Stomach smooth muscle (tissue), 2 donors: ENCODE measurements at regions not wholly inside any gene's neighbourhood (a gene's known extent, or its start where the extent isn't known, plus 50 kb on each side); places are given as distances from the start of the nearest gene placed in this dataset.

Source experiments
- H3K27ac ChIP-seq: one replicate; pipeline ENCODE4 v1.7.0; 2013; ENCODE audit warnings: mild to moderate bottlenecking, low read length, inconsistent platforms
- H3K27me3 ChIP-seq, 2 donors: one replicate each; pipeline ENCODE4 v1.7.0; 2013; ENCODE audit warnings: low read length in 2 of 2; ENCODE audit not compliant: insufficient read depth in 2 of 2, control insufficient read depth in 1 of 2
- H3K36me3 ChIP-seq, 2 donors: one replicate each; pipeline ENCODE4 v1.7.0; 2013; ENCODE audit warnings: low read length in 2 of 2; ENCODE audit not compliant: control insufficient read depth in 2 of 2, insufficient read depth in 2 of 2
- H3K4me1 ChIP-seq: one replicate; pipeline ENCODE4 v1.7.0; 2013; ENCODE audit warnings: low read length; ENCODE audit not compliant: control insufficient read depth, insufficient read depth
- H3K4me3 ChIP-seq, 2 donors: one replicate each; pipeline ENCODE4 v1.7.0; 2013; ENCODE audit warnings: low read length in 2 of 2
- H3K9ac ChIP-seq, 2 donors: one replicate each; pipeline ENCODE4 v1.7.0; 2013; ENCODE audit warnings: low read length in 2 of 2, mild to moderate bottlenecking in 1 of 2
- H3K9me3 ChIP-seq, 2 donors: one replicate each; pipeline ENCODE4 v1.7.0; 2013; ENCODE audit warnings: low read length in 2 of 2; ENCODE audit not compliant: control insufficient read depth in 2 of 2
- donor health status: healthy.
- donor health status: Pancreatic carcinoma.

GRCh38 chr1:56025942-56026341 is 553.4 kb downstream of the PLPP3 start:
- H3K9ac ChIP-seq: no peak overlapping the region
- H3K36me3 ChIP-seq: no peaks in the 10 kb centered on the region

GRCh38 chr1:56024155-56024554 is 555.2 kb downstream of the PLPP3 start:
- H3K4me3 ChIP-seq: no peak overlapping the region

More at GRCh38 chr1:56025942-56026341, 553.4 kb downstream of the PLPP3 start:
- no peaks in the 10 kb centered on the region for H3K4me1 ChIP-seq
- no peaks in the 10 kb centered on the region for H3K9me3 ChIP-seq
- H3K27me3 ChIP-seq: no peaks in the 10 kb centered on the region
- H3K4me3 ChIP-seq: no peak overlapping the region
- no peak overlapping the region for H3K27ac ChIP-seq

GRCh38 chr1:56019922-56020321 is 559.4 kb downstream of the PLPP3 start:
- no peak overlapping the region for H3K9ac ChIP-seq
- H3K4me3 ChIP-seq: no peak overlapping the region
- no peak overlapping the region for H3K27ac ChIP-seq
- no peaks in the 10 kb centered on the region for H3K36me3 ChIP-seq
- no peaks in the 10 kb centered on the region for H3K4me1 ChIP-seq
- H3K9me3 ChIP-seq: peaks cover 2 to 3% of the 10 kb centered on the region in 2 donors
- no peaks in the 10 kb centered on the region for H3K27me3 ChIP-seq

More at GRCh38 chr1:56024155-56024554, 555.2 kb downstream of the PLPP3 start:
- H3K4me1 ChIP-seq: no peaks in the 10 kb centered on the region
- no peaks in the 10 kb centered on the region for H3K27me3 ChIP-seq
- H3K9me3 ChIP-seq: no peaks in the 10 kb centered on the region
- no peak overlapping the region for H3K9ac ChIP-seq
- H3K27ac ChIP-seq: no peak overlapping the region
- H3K36me3 ChIP-seq: no peaks in the 10 kb centered on the region

GRCh38 chr1:56019472-56019871 is 559.9 kb downstream of the PLPP3 start:
- H3K27ac ChIP-seq: no peak overlapping the region
- H3K27me3 ChIP-seq: no peaks in the 10 kb centered on the region
- no peak overlapping the region for H3K4me3 ChIP-seq
- peaks cover 3 to 4% of the 10 kb centered on the region in 2 donors for H3K9me3 ChIP-seq
- no peaks in the 10 kb centered on the region for H3K4me1 ChIP-seq
- no peak overlapping the region for H3K9ac ChIP-seq
- H3K36me3 ChIP-seq: no peaks in the 10 kb centered on the region

- Histone ChIP-seq H3K27me3 (no peaks in the 10 kb centered on the region), H3K4me1 (no peaks in the 10 kb centered on the region), H3K36me3 (no peaks in the 10 kb centered on the region), H3K9ac (no peak overlapping the region), H3K9me3 (peaks cover 3 to 4% of the 10 kb centered on the region in 2 donors), H3K27ac (no peak overlapping the region), H3K4me3 (no peak overlapping the region)
Measured at GRCh38 chr1:56017336-56017735, 562.0 kb downstream of the PLPP3 start.

DNA sequence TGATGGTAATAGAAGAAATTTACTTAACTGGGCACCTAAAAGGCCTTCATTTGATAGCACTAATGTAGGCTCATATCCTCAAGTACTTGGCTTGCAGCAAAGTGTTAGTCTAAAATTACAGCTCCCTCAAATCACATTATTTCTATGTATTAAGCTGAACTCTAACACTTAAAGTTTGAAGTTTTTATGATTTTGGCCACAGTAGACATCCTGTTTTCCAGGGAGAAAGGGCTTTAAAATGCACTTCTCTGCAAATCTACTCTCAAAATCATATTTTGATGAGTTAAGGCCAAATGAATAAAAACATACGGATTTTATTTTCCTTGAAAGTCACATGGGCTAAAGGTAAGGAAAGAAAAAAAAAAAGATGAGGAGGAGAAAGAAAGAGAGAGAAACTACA is 575.5 kb downstream of the PLPP3 start:
- Histone ChIP-seq H3K9me3 (no peaks in the 10 kb centered on the region), H3K4me1 (no peaks in the 10 kb centered on the region), H3K36me3 (no peaks in the 10 kb centered on the region), H3K9ac (no peak overlapping the region), H3K27me3 (no peaks in the 10 kb centered on the region), H3K27ac (no peak overlapping the region), H3K4me3 (no peak overlapping the region)

DNA sequence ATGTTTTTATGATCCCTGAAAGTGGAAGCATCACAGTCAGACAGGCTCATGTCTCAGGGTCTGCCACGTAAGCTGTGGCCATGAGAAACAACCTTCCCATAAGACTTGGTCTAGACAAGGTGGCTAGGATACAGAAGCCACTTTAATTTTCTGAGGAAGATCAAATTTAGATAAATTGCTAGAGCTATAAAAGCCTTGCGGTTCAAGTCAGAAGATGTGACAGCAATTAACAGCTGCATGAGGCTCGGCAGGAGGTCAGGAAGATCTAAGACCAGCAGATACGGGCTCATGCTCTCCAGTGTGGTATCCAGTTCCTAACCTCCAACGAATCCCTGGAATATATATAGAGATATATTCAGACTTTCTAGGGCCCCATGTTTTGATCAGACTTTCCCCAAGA is 577.1 kb downstream of the PLPP3 start:
- Histone ChIP-seq H3K9ac (no peak overlapping the region), H3K9me3 (no peaks in the 10 kb centered on the region), H3K27ac (no peak overlapping the region)

DNA sequence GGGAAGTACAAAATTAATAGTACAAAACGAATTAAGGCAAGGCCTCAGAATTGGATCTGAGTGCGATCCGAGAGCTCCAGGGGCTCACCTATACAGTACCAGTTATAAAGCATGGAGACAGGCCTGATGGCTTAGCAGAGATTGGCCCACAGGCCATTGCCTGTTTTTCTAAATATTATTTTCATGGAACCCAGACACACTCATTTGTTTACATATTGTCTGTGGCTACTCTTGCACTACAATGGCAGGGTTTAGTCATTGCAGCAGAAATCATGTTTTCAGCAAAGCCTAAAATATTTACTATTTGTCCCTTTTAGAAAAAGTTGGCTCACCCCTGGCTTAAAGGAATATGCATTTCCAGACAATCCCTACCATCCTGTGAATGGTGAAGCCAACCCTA is 578.9 kb downstream of the PLPP3 start:
- Histone ChIP-seq H3K4me1 (no peaks in the 10 kb centered on the region), H3K4me3 (no peak overlapping the region), H3K9me3 (no peaks in the 10 kb centered on the region), H3K9ac (no peak overlapping the region), H3K27me3 (no peaks in the 10 kb centered on the region), H3K36me3 (no peaks in the 10 kb centered on the region), H3K27ac (no peak overlapping the region)

More for the DNA sequence above, 577.1 kb downstream of the PLPP3 start:
- Histone ChIP-seq H3K36me3 (no peaks in the 10 kb centered on the region), H3K4me1 (no peaks in the 10 kb centered on the region), H3K4me3 (no peak overlapping the region), H3K27me3 (no peaks in the 10 kb centered on the region)

GRCh38 chr1:55997536-55997935 is 581.8 kb downstream of the PLPP3 start:
- H3K9ac ChIP-seq: no peak overlapping the region
- no peak overlapping the region for H3K27ac ChIP-seq
- H3K4me3 ChIP-seq: no peak overlapping the region
- H3K4me1 ChIP-seq: no peaks in the 10 kb centered on the region
- H3K36me3 ChIP-seq: no peaks in the 10 kb centered on the region
- no peaks in the 10 kb centered on the region for H3K9me3 ChIP-seq
- no peaks in the 10 kb centered on the region for H3K27me3 ChIP-seq

DNA sequence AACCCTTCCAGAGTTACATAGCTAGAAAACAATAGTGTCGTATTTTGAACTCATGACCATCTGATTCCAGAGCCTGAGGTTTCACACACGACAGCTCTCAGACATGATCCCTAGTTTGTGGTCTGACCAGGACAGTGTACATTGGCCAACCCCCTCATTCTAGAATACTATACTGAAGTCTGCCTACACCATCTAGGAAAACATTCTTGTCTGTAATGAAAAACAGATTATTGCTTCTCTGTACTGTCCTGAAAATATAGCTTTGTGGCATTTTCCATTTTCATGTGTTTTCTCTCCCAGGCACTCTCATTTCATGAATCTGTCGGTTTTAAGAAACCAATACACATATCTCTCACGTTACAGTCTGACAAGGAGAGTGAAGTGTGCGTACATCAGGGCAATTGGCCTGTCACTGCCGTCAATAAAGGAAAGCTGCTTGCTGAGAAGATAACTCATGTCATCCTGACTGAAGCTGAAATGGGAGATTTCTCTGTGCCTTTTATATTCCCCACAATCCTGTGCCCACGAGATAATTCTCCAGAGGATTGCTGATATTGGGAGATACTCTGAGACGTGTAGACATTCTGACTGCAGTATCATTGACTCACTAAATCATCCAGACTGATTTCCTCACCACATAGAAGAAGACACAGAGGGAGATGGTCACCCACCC is 585.6 kb downstream of the PLPP3 start:
- Histone ChIP-seq H3K4me3 (no peak overlapping the region), H3K27me3 (no peaks in the 10 kb centered on the region), H3K27ac (no peak overlapping the region), H3K9me3 (no peaks in the 10 kb centered on the region), H3K36me3 (no peaks in the 10 kb centered on the region), H3K9ac (no peak overlapping the region), H3K4me1 (peaks cover 7% of the 10 kb centered on the region)

DNA sequence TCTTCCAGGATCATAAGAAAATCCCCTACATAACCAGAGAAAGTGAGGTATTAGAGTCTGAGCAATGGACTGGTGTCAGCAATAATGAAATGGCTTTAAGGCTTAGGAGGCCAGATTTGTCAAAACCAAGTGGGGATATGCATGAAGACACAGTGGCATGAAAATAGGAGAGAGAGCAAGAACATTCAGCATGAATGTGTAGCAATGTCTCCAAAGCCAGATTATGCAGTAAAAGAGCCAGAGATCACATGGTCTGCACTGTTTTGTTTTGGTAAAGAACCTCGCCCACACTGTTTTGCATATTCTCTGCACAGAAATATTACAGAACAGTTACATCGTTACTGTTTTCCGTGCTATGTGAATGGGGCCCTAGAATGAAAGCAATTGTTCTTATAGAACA is 589.4 kb downstream of the PLPP3 start:
- Histone ChIP-seq H3K36me3 (no peaks in the 10 kb centered on the region), H3K27ac (no peak overlapping the region)

More for the DNA sequence above, 589.4 kb downstream of the PLPP3 start:
- Histone ChIP-seq H3K4me3 (no peak overlapping the region), H3K4me1 (peaks cover 7% of the 10 kb centered on the region), H3K9me3 (no peaks in the 10 kb centered on the region), H3K27me3 (no peaks in the 10 kb centered on the region), H3K9ac (no peak overlapping the region)
